ENCODE measurements at regions not wholly inside any gene's neighbourhood (a gene's known extent, or its start where the extent isn't known, plus 50 kb on each side); places are given as distances from the start of the nearest gene placed in this dataset.
A peak's percentile ranks its signal among the peaks of the same experiment; 100 is the strongest.

GRCh38 chrX:120021927-120022326, 55.6 kb downstream of the RHOXF2B start:
- H3K9me3 ChIP-seq (ENCODE audit: low read depth, low read length) = no peaks in the 10 kb centered on the region
- H3K4me1 ChIP-seq (ENCODE audit: insufficient read depth, low read length) = no peaks in the 10 kb centered on the region
- peaks cover 24% of the 10 kb centered on the region for H3K27me3 ChIP-seq (ENCODE audit: insufficient read depth, low read length)
- H3K4me3 ChIP-seq (ENCODE audit: low read length) = no peak overlapping the region

- peaks cover 9% of the 10 kb centered on the region for H3K4me1 ChIP-seq (ENCODE audit: insufficient read depth, low read length)
- H3K9me3 ChIP-seq (ENCODE audit: low read depth, low read length) = no peaks in the 10 kb centered on the region
- H3K27me3 ChIP-seq (ENCODE audit: insufficient read depth, low read length) = peaks cover 37% of the 10 kb centered on the region
- no peak overlapping the region for H3K4me3 ChIP-seq (ENCODE audit: low read length)
These were observed 57.2 kb downstream of the RHOXF2B start for GRCh38 chrX:120020305-120020704.

GRCh38 chrX:120016068-120016441, 61.4 kb downstream of the RHOXF2B start:
- Histone ChIP-seq H3K9me3 (ENCODE audit: low read depth, low read length) (no peaks in the 10 kb centered on the region), H3K4me3 (ENCODE audit: low read length) (no peak overlapping the region), H3K27me3 (ENCODE audit: insufficient read depth, low read length) (peaks cover 56% of the 10 kb centered on the region)

GRCh38 chrX:120015145-120016067, 62.1 kb downstream of the RHOXF2B start:
- Histone ChIP-seq H3K27me3 (ENCODE audit: insufficient read depth, low read length) (peaks cover 56% of the 10 kb centered on the region), H3K4me1 (ENCODE audit: insufficient read depth, low read length) (peaks cover 15% of the 10 kb centered on the region), H3K9me3 (ENCODE audit: low read depth, low read length) (no peaks in the 10 kb centered on the region), H3K4me3 (ENCODE audit: low read length) (peak overlapping the region; percentile 8)

More at GRCh38 chrX:120016068-120016441, 61.4 kb downstream of the RHOXF2B start:
- H3K4me1 ChIP-seq (ENCODE audit: insufficient read depth, low read length) = peaks cover 15% of the 10 kb centered on the region

GRCh38 chrX:120014354-120015130, 62.9 kb downstream of the RHOXF2B start:
- Histone ChIP-seq H3K27me3 (ENCODE audit: insufficient read depth, low read length) (peaks cover 56% of the 10 kb centered on the region), H3K4me3 (ENCODE audit: low read length) (no peak overlapping the region), H3K4me1 (ENCODE audit: insufficient read depth, low read length) (peaks cover 15% of the 10 kb centered on the region), H3K9me3 (ENCODE audit: low read depth, low read length) (no peaks in the 10 kb centered on the region)

GRCh38 chrX:120001787-120002186, 58.2 kb upstream of the NKAP start:
- peaks cover 20% of the 10 kb centered on the region for H3K4me1 ChIP-seq (ENCODE audit: insufficient read depth, low read length)
- no peaks in the 10 kb centered on the region for H3K9me3 ChIP-seq (ENCODE audit: low read depth, low read length)
- no peak overlapping the region for H3K4me3 ChIP-seq (ENCODE audit: low read length)
- H3K27me3 ChIP-seq (ENCODE audit: insufficient read depth, low read length) = peaks cover 64% of the 10 kb centered on the region

GRCh38 chrX:120000490-120001246, 57.1 kb upstream of the NKAP start:
- Histone ChIP-seq H3K27me3 (ENCODE audit: insufficient read depth, low read length) (peaks cover 76% of the 10 kb centered on the region), H3K4me3 (ENCODE audit: low read length) (no peak overlapping the region)

GRCh38 chrX:119999087-119999634, 55.6 kb upstream of the NKAP start:
- Histone ChIP-seq H3K27me3 (ENCODE audit: insufficient read depth, low read length) (peaks cover 90% of the 10 kb centered on the region), H3K9me3 (ENCODE audit: low read depth, low read length) (no peaks in the 10 kb centered on the region), H3K4me3 (ENCODE audit: low read length) (no peak overlapping the region), H3K4me1 (ENCODE audit: insufficient read depth, low read length) (peaks cover 20% of the 10 kb centered on the region)

More at GRCh38 chrX:120000490-120001246, 57.1 kb upstream of the NKAP start:
- Histone ChIP-seq H3K9me3 (ENCODE audit: low read depth, low read length) (no peaks in the 10 kb centered on the region), H3K4me1 (ENCODE audit: insufficient read depth, low read length) (peaks cover 20% of the 10 kb centered on the region)

GRCh38 chrX:119997570-119997969, 54.0 kb upstream of the NKAP start:
- no peak overlapping the region for H3K4me3 ChIP-seq (ENCODE audit: low read length)
- H3K27me3 ChIP-seq (ENCODE audit: insufficient read depth, low read length) = peaks cover 96% of the 10 kb centered on the region
- no peaks in the 10 kb centered on the region for H3K9me3 ChIP-seq (ENCODE audit: low read depth, low read length)
- H3K4me1 ChIP-seq (ENCODE audit: insufficient read depth, low read length) = peaks cover 20% of the 10 kb centered on the region

GRCh38 chrX:119996600-119997524, 53.3 kb upstream of the NKAP start:
- peaks cover 96% of the 10 kb centered on the region for H3K27me3 ChIP-seq (ENCODE audit: insufficient read depth, low read length)
- peaks cover 21% of the 10 kb centered on the region for H3K4me1 ChIP-seq (ENCODE audit: insufficient read depth, low read length)
- no peaks in the 10 kb centered on the region for H3K9me3 ChIP-seq (ENCODE audit: low read depth, low read length)
- no peak overlapping the region for H3K4me3 ChIP-seq (ENCODE audit: low read length)

GRCh38 chrX:119996069-119996468, 52.5 kb upstream of the NKAP start:
- Histone ChIP-seq H3K27me3 (ENCODE audit: insufficient read depth, low read length) (peaks cover 95% of the 10 kb centered on the region), H3K4me1 (ENCODE audit: insufficient read depth, low read length) (peaks cover 28% of the 10 kb centered on the region), H3K9me3 (ENCODE audit: low read depth, low read length) (no peaks in the 10 kb centered on the region), H3K4me3 (ENCODE audit: low read length) (no peak overlapping the region)
